HCT116 (cell line): ENCODE measurements at regions not wholly inside any gene's neighbourhood (a gene's known extent, or its start where the extent isn't known, plus 50 kb on each side); places are given as distances from the start of the nearest gene placed in this dataset.

Experiments
- ATAC-seq: fragments of 200-7000 bp; cut with Tn5 transposase; 2 replicates; pipeline ENCODE4 v1.9.1; 2020; ENCODE audit warnings: mild to moderate bottlenecking, moderate library complexity
- BruUV-seq: library from RNA; stranded (reverse); fragments of 400-500 nt; replicated peaks from 2 replicates; lab custom pipeline; 2021; lab: Mats Ljungman, UMichigan
- CTCF ChIA-PET: fragments of 300-600 bp; sonication (Branson Sonifier 250); formaldehyde crosslinking; loops from one replicate; lab custom pipeline; 2021; ENCODE audit warnings: antibody characterized with exemption; lab: Charles Lee
- POLR2A ChIA-PET: fragments of 300-600, 350-600 bp; sonication (Branson Sonifier 250); formaldehyde crosslinking; loops from one replicate; lab custom pipeline; 2021; ENCODE audit warnings: antibody characterized with exemption; lab: Charles Lee
- RAD21 ChIA-PET, 2 experiments: fragments of 300-600 bp; sonication (Branson Sonifier 250); formaldehyde crosslinking; loops; one replicate each; lab custom pipeline; 2023; ENCODE audit warnings: low total read pairs in 2 of 2; ENCODE audit not compliant: uncharacterized antibody in 2 of 2, unreplicated experiment in 2 of 2, low non-redundant PET in 1 of 2; lab: Charles Lee
- DNase-seq: peaks from one replicate; pipeline ENCODE4 v3.0.0-alpha.2; 2010; ENCODE audit warnings: low read depth, low spot score
- H2AFZ ChIP-seq: fragments of 200-600 bp; shearing (Covaris generic), sonication (generic); 2 replicates; pipeline ENCODE4 v1.6.1; 2017; ENCODE audit warnings: low read depth, mixed run types, mixed read lengths, antibody characterized with exemption, low read length; ENCODE audit not compliant: poor library complexity, severe bottlenecking
- H3K27ac ChIP-seq: 2 replicates; pipeline ENCODE4 v1.5.1; 2012; ENCODE audit warnings: low read depth, low read length
- H3K27me3 ChIP-seq: fragments of 200-600 bp; sonication (generic); 2 replicates; pipeline ENCODE4 v1.6.1; 2016; ENCODE audit warnings: mixed run types, low read length, mixed read lengths; ENCODE audit not compliant: insufficient read depth
- H3K36me3 ChIP-seq, 2 experiments: fragments of 200-500 bp in 1 of 2; fragments of 200-600 bp in 1 of 2; sonication (Bioruptor generic) in 1 of 2; sonication (generic) in 1 of 2; 2 replicates each; pipeline versions ENCODE4 v1.5.1 to v1.6.1; 2014 to 2016; ENCODE audit warnings: low read length in 2 of 2, inconsistent platforms in 1 of 2, mixed read lengths in 1 of 2, mixed run types in 1 of 2; ENCODE audit not compliant: insufficient read depth in 2 of 2, control insufficient read depth in 1 of 2
- H3K4me1 ChIP-seq, 2 experiments: fragments of 200-600 bp in 1 of 2; sonication (generic) in 1 of 2; 2 replicates each; pipeline versions ENCODE4 v1.5.1 to v1.6.1; 2012 to 2017; ENCODE audit warnings: low read length in 2 of 2, inconsistent platforms in 1 of 2, mild to moderate bottlenecking in 1 of 2, mixed read lengths in 1 of 2, mixed run types in 1 of 2, moderate library complexity in 1 of 2; ENCODE audit not compliant: insufficient read depth in 2 of 2, control insufficient read depth in 1 of 2
- H3K4me2 ChIP-seq: fragments of 200-600 bp; sonication (generic); 2 replicates; pipeline ENCODE4 v1.6.1; 2017; ENCODE audit warnings: mixed run types, low read length, mixed read lengths
- H3K4me3 ChIP-seq, 2 experiments: fragments of 200-600 bp in 1 of 2; sonication (generic) in 1 of 2; replicated peaks in 1 of 2; 2 replicates each; pipeline ENCODE4 v1.5.1; 2011 to 2016; ENCODE audit warnings: low read length in 2 of 2, control low read depth in 1 of 2, low read depth in 1 of 2, mild to moderate bottlenecking in 1 of 2, mixed read lengths in 1 of 2, mixed run types in 1 of 2
- H3K79me2 ChIP-seq: fragments of 200-600 bp; sonication (generic); 2 replicates; pipeline ENCODE4 v1.6.1; 2017; ENCODE audit warnings: mild to moderate bottlenecking, mixed run types, low read length, moderate library complexity, mixed read lengths; ENCODE audit not compliant: insufficient read depth
- H3K9ac ChIP-seq: fragments of 200-600 bp; sonication (generic); 2 replicates; pipeline ENCODE4 v1.6.1; 2016; ENCODE audit warnings: low read length, mixed read lengths
- H3K9me2 ChIP-seq: fragments of 200-600 bp; sonication (generic), shearing (Covaris generic); 2 replicates; pipeline ENCODE4 v1.6.1; 2017; ENCODE audit warnings: mixed run types, mild to moderate bottlenecking, moderate library complexity; ENCODE audit not compliant: insufficient read depth
- H3K9me3 ChIP-seq, 2 experiments: fragments of 200-500 bp in 1 of 2; fragments of 200-600 bp in 1 of 2; sonication (Bioruptor generic) in 1 of 2; sonication (generic) in 1 of 2; 2 replicates each; pipeline ENCODE4 v1.6.1; 2014 to 2017; ENCODE audit warnings: low read length in 2 of 2, mixed read lengths in 2 of 2, inconsistent platforms in 1 of 2, low read depth in 1 of 2, mild to moderate bottlenecking in 1 of 2, mixed run types in 1 of 2, moderate library complexity in 1 of 2; ENCODE audit not compliant: control insufficient read depth in 1 of 2, insufficient read depth in 1 of 2
- H4K20me1 ChIP-seq: fragments of 200-600 bp; sonication (generic), shearing (Covaris generic); 2 replicates; pipeline ENCODE4 v1.6.1; 2017; ENCODE audit warnings: mixed run types, mild to moderate bottlenecking, moderate library complexity; ENCODE audit not compliant: insufficient read depth
- CTCF ChIP-seq, 3 experiments: fragments of 200-600 bp in 1 of 3; sonication (generic) in 1 of 3; IDR thresholded peaks in 2 of 3; conservative IDR thresholded peaks in 1 of 3; 2 replicates each; pipeline ENCODE4 v1.5.1; 2012 to 2017; ENCODE audit warnings: low read depth in 2 of 3, low read length in 2 of 3, antibody characterized with exemption in 1 of 3, borderline replicate concordance in 1 of 3, control low read depth in 1 of 3, mild to moderate bottlenecking in 1 of 3, mixed read lengths in 1 of 3, mixed run types in 1 of 3, moderate library complexity in 1 of 3; ENCODE audit not compliant: insufficient read depth in 1 of 3
- ELF1 ChIP-seq: IDR thresholded peaks from 2 replicates; pipeline ENCODE4 v1.6.1; 2012; ENCODE audit warnings: low read depth, borderline replicate concordance
- TCF7L2 ChIP-seq: IDR thresholded peaks from 2 replicates; pipeline ENCODE4 v1.7.0; 2011; ENCODE audit warnings: borderline replicate concordance, inconsistent platforms; ENCODE audit not compliant: insufficient read depth, insufficient read length; ENCODE audit errors: extremely low read depth
- intact Hi-C: fragments of 100-400 bp; cut with micrococcal nuclease; formaldehyde crosslinking; loops from 2 replicates; pipeline ENCODE4 v1.10.0; 2022
- TF ChIP-seq, protein P1 (sequence below): IDR thresholded peaks from 2 replicates; pipeline ENCODE4 v1.6.1; 2012; ENCODE audit warnings: low read depth
- TF ChIP-seq, protein P2 (sequence below): IDR thresholded peaks from 2 replicates; pipeline ENCODE4 v1.6.1; 2012
- TF ChIP-seq, protein P3 (sequence below): IDR thresholded peaks from 2 replicates; pipeline ENCODE4 v1.6.1; 2012

GRCh38 chr5:162591724-162592123 lies 524.2 kb downstream of the GABRG2 start:
- DNase-seq = no peak
- no peaks in the 10 kb centered on the region for H3K27me3 ChIP-seq
- no peaks in the 10 kb centered on the region for H3K9me2 ChIP-seq
- intact Hi-C loops = loop anchor here (10.0 kb wide), 1 partner anchor 753 kb away; no protein-coding TSS in a partner anchor
- no peak overlapping the region for H2AFZ ChIP-seq
- no peak overlapping the region for H3K9ac ChIP-seq
- H3K79me2 ChIP-seq = no peaks in the 10 kb centered on the region
- no peaks in the 10 kb centered on the region for H3K36me3 ChIP-seq
- RAD21 ChIA-PET = no interaction called here
- CTCF ChIA-PET = no interaction called here
- no peak overlapping the region for H3K4me2 ChIP-seq
- no peak overlapping the region for H3K27ac ChIP-seq
- TF ChIP-seq, protein P1, sequence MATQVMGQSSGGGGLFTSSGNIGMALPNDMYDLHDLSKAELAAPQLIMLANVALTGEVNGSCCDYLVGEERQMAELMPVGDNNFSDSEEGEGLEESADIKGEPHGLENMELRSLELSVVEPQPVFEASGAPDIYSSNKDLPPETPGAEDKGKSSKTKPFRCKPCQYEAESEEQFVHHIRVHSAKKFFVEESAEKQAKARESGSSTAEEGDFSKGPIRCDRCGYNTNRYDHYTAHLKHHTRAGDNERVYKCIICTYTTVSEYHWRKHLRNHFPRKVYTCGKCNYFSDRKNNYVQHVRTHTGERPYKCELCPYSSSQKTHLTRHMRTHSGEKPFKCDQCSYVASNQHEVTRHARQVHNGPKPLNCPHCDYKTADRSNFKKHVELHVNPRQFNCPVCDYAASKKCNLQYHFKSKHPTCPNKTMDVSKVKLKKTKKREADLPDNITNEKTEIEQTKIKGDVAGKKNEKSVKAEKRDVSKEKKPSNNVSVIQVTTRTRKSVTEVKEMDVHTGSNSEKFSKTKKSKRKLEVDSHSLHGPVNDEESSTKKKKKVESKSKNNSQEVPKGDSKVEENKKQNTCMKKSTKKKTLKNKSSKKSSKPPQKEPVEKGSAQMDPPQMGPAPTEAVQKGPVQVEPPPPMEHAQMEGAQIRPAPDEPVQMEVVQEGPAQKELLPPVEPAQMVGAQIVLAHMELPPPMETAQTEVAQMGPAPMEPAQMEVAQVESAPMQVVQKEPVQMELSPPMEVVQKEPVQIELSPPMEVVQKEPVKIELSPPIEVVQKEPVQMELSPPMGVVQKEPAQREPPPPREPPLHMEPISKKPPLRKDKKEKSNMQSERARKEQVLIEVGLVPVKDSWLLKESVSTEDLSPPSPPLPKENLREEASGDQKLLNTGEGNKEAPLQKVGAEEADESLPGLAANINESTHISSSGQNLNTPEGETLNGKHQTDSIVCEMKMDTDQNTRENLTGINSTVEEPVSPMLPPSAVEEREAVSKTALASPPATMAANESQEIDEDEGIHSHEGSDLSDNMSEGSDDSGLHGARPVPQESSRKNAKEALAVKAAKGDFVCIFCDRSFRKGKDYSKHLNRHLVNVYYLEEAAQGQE = no peak
- TF ChIP-seq TCF7L2 = no peak
- TF ChIP-seq CTCF (IDR thresholded peaks at IDR 0.05 in 2 of 3, conservative IDR thresholded peaks at IDR 0.05 in 1 of 3; ENCODE audit: borderline replicate concordance in 1 of 3, insufficient read depth in 1 of 3, low read depth in 2 of 3, low read length in 2 of 3) = no peak
- TF ChIP-seq, protein P2, sequence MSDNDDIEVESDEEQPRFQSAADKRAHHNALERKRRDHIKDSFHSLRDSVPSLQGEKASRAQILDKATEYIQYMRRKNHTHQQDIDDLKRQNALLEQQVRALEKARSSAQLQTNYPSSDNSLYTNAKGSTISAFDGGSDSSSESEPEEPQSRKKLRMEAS = no peak
- TF ChIP-seq, protein P3, sequence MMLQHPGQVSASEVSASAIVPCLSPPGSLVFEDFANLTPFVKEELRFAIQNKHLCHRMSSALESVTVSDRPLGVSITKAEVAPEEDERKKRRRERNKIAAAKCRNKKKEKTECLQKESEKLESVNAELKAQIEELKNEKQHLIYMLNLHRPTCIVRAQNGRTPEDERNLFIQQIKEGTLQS = no peak
- TF ChIP-seq ELF1 = no peak
- H3K4me3 ChIP-seq = no peak overlapping the region
- H3K9me3 ChIP-seq = peaks cover 6 to 16% of the 10 kb centered on the region in 2 experiments; a peak in 2 of 4 replicates
- ATAC-seq = no peak
- H4K20me1 ChIP-seq = no peaks in the 10 kb centered on the region
- no TSS peak for BruUV-seq
- no peaks in the 10 kb centered on the region for H3K4me1 ChIP-seq
- POLR2A ChIA-PET = no interaction called here
